Adrenal gland (tissue), 5 donors: ENCODE measurements at regions not wholly inside any gene's neighbourhood (a gene's known extent, or its start where the extent isn't known, plus 50 kb on each side); places are given as distances from the start of the nearest gene placed in this dataset.

Experiments used
- CTCF ChIP-seq, 6 experiments: fragments of 450-650 bp in 4 of 6; fragments of 200-600 bp in 2 of 6; sonication (generic) in 1 of 6; IDR thresholded peaks; 1 replicate in 5 of 6; 2 replicates in 1 of 6; pipeline versions ENCODE4 v1.5.1 to v1.8.0; 2016 to 2021; ENCODE audit warnings: antibody characterized with exemption in 6 of 6, mild to moderate bottlenecking in 2 of 6, moderate library complexity in 1 of 6
- POLR2A ChIP-seq, 2 donors: fragments of 450-650 bp; IDR thresholded peaks; one replicate each; pipeline ENCODE4 v1.6.1; 2017; ENCODE audit warnings: antibody characterized with exemption in 2 of 2, mild to moderate bottlenecking in 2 of 2, moderate library complexity in 1 of 2
- donor health status: DM: no; HTN: no; CAD: no.

- no peak for TF ChIP-seq CTCF (IDR thresholded peaks at IDR 0.05)
- no peak for TF ChIP-seq POLR2A (IDR thresholded peaks at IDR 0.05)
These were observed 274.4 kb downstream of the IPMK start for GRCh38 chr10:57993302-57993701.
